Natural killer cell treated with Interleukin-12 subunit alpha and Interleukin-12 subunit beta and Interleukin-15 and Interleukin-18, amount 100 ng/mL, for 72 hours (primary cell): ENCODE measurements at regions not wholly inside any gene's neighbourhood (a gene's known extent, or its start where the extent isn't known, plus 50 kb on each side); places are given as distances from the start of the nearest gene placed in this dataset.
"Not testable (repeated sequence)": the region's sequence is repeated elsewhere in the genome, so short reads cannot be mapped to it uniquely, and the experiment has no call there.

Source experiments
- ATAC-seq, 2 donors: fragments of 150-1000 bp; cut with Tn5 transposase in 1 of 2; sonication (Bioruptor Pico), chemical (Tn5 transposase) in 1 of 2; 2 replicates each; pipeline ENCODE4 v1.10.0; 2021
- DNase-seq: peaks from one replicate; pipeline ENCODE4 v3.0.0; 2022; ENCODE audit warnings: low spot score
- H3K27ac Mint-ChIP-seq, 2 donors: 1 replicate in 1 of 2; 2 replicates in 1 of 2; pipeline ENCODE4 v1.8.0; 2022; ENCODE audit warnings: mixed read lengths in 2 of 2, mild to moderate bottlenecking in 1 of 2, moderate library complexity in 1 of 2
- H3K27me3 Mint-ChIP-seq, 2 donors: 1 replicate in 1 of 2; 2 replicates in 1 of 2; pipeline ENCODE4 v1.8.0; 2022; ENCODE audit warnings: mixed read lengths in 2 of 2
- H3K36me3 Mint-ChIP-seq: one replicate; pipeline ENCODE4 v1.8.0; 2022; ENCODE audit warnings: mixed read lengths
- H3K4me1 Mint-ChIP-seq, 2 donors: 1 replicate in 1 of 2; 2 replicates in 1 of 2; pipeline ENCODE4 v1.8.0; 2022; ENCODE audit warnings: low read depth in 2 of 2, mixed read lengths in 2 of 2, mild to moderate bottlenecking in 1 of 2
- H3K4me3 Mint-ChIP-seq: one replicate; pipeline ENCODE4 v1.8.0; 2022; ENCODE audit warnings: mixed read lengths
- H3K9me3 Mint-ChIP-seq: 2 replicates; pipeline ENCODE4 v1.8.0; 2022; ENCODE audit warnings: mixed read lengths

- Mint-ChIP-seq H3K4me1 (no peaks in the 10 kb centered on the region), H3K27ac (no peak overlapping the region), H3K9me3 (peaks cover 9% of the 10 kb centered on the region), H3K36me3 (no peaks in the 10 kb centered on the region), H3K4me3 (no peak overlapping the region), H3K27me3 (no peaks in the 10 kb centered on the region)
- DNase-seq (no peak), ATAC-seq (no peak)
Measured at GRCh38 chr4:138449938-138450337, 207.8 kb upstream of the SLC7A11 start.

GRCh38 chr4:138448169-138448568, 206.0 kb upstream of the SLC7A11 start:
- Mint-ChIP-seq H3K27ac (no peak overlapping the region), H3K27me3 (no peaks in the 10 kb centered on the region), H3K36me3 (peaks cover 2% of the 10 kb centered on the region), H3K4me1 (no peaks in the 10 kb centered on the region), H3K4me3 (no peak overlapping the region), H3K9me3 (peaks cover 13% of the 10 kb centered on the region)
- ATAC-seq: no peak
- no peak for DNase-seq

GRCh38 chr4:138446456-138446855, 204.3 kb upstream of the SLC7A11 start:
- H3K4me3 Mint-ChIP-seq: no peak overlapping the region
- DNase-seq (no peak), ATAC-seq (no peak)
- no peaks in the 10 kb centered on the region for H3K4me1 Mint-ChIP-seq
- no peak overlapping the region for H3K27ac Mint-ChIP-seq
- no peaks in the 10 kb centered on the region for H3K27me3 Mint-ChIP-seq
- peaks cover 9% of the 10 kb centered on the region for H3K9me3 Mint-ChIP-seq
- H3K36me3 Mint-ChIP-seq: peaks cover 4% of the 10 kb centered on the region

- no peaks in the 10 kb centered on the region for H3K4me1 Mint-ChIP-seq
- H3K27me3 Mint-ChIP-seq: no peaks in the 10 kb centered on the region
- H3K27ac Mint-ChIP-seq: no peak overlapping the region
- peaks cover 4% of the 10 kb centered on the region for H3K36me3 Mint-ChIP-seq
- DNase-seq: no peak
- ATAC-seq: no peak
- H3K4me3 Mint-ChIP-seq: no peak overlapping the region
- peaks cover 13% of the 10 kb centered on the region for H3K9me3 Mint-ChIP-seq
Measured at GRCh38 chr4:138445098-138445497, 202.9 kb upstream of the SLC7A11 start.

GRCh38 chr4:138444260-138444659, 202.1 kb upstream of the SLC7A11 start:
- H3K4me1 Mint-ChIP-seq: no peaks in the 10 kb centered on the region
- peaks cover 10% of the 10 kb centered on the region for H3K9me3 Mint-ChIP-seq
- peaks cover 4% of the 10 kb centered on the region for H3K36me3 Mint-ChIP-seq
- DNase-seq (no peak), ATAC-seq (no peak)
- H3K27me3 Mint-ChIP-seq: no peaks in the 10 kb centered on the region
- no peak overlapping the region for H3K27ac Mint-ChIP-seq
- H3K4me3 Mint-ChIP-seq: no peak overlapping the region

DNA sequence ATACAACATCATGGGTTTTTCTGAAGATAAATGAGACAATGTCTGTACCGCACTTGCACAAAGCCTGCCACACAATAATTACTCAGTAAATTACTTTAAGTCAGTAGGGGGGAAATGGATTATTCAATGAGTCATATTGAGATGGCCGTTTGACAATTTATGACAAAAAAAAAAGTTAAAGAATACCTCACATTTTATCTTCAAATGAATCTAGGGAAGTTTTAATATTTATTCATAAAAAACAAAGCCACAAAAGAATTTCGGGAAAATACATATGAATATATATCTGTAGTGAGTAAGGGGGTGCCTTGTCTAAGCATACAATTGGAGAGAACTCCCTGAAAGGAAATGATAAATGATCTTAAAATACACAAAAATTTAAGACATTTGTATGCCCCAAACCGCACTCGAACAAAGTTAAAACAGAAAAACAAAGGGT, 197.0 kb upstream of the SLC7A11 start:
- ATAC-seq: no peak

GRCh38 chr4:138438608-138439007, 196.5 kb upstream of the SLC7A11 start:
- no peak overlapping the region for H3K4me3 Mint-ChIP-seq
- H3K9me3 Mint-ChIP-seq: peaks cover 10% of the 10 kb centered on the region
- no peak for ATAC-seq
- peaks cover 7% of the 10 kb centered on the region for H3K36me3 Mint-ChIP-seq
- no peak for DNase-seq
- H3K27me3 Mint-ChIP-seq: no peaks in the 10 kb centered on the region
- H3K27ac Mint-ChIP-seq: no peak overlapping the region
- no peaks in the 10 kb centered on the region for H3K4me1 Mint-ChIP-seq

More for the DNA sequence above, 197.0 kb upstream of the SLC7A11 start:
- H3K4me1 Mint-ChIP-seq: no peaks in the 10 kb centered on the region
- no peak for DNase-seq
- no peaks in the 10 kb centered on the region for H3K27me3 Mint-ChIP-seq
- H3K9me3 Mint-ChIP-seq: peaks cover 13% of the 10 kb centered on the region
- peaks cover 6% of the 10 kb centered on the region for H3K36me3 Mint-ChIP-seq
- no peak overlapping the region for H3K27ac Mint-ChIP-seq
- no peak overlapping the region for H3K4me3 Mint-ChIP-seq

DNA sequence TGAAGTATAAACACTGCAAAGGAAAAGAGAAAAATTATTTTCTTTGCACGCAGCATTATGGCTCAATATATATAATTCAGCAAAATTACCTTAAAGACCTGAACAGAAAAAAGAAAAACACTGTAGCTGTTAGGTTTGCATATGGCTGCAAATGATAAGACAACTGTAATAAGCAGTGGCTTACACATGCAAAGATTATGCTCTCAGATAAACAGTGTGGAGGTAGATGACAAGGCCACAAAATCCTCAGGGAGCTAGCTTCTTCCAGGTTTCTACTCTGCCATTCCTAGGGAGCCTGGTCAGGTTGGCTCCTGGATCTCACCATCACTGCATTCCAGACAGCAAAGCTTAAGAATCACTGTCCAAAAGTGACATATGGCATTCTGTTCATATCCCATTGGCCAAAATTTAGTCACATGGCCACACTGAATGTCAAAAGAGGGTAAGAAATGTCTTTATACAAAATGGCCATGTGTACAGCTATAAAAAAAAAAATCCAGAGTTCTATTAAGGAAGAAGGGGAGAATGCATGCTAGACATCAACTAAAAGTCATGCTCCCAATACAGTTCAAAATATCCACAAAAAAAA, 195.2 kb upstream of the SLC7A11 start:
- Mint-ChIP-seq H3K27me3 (no peaks in the 10 kb centered on the region), H3K9me3 (peaks cover 19% of the 10 kb centered on the region), H3K4me3 (no peak overlapping the region), H3K4me1 (no peaks in the 10 kb centered on the region), H3K36me3 (peaks cover 9% of the 10 kb centered on the region), H3K27ac (no peak overlapping the region)
- ATAC-seq: no peak
- DNase-seq: no peak

DNA sequence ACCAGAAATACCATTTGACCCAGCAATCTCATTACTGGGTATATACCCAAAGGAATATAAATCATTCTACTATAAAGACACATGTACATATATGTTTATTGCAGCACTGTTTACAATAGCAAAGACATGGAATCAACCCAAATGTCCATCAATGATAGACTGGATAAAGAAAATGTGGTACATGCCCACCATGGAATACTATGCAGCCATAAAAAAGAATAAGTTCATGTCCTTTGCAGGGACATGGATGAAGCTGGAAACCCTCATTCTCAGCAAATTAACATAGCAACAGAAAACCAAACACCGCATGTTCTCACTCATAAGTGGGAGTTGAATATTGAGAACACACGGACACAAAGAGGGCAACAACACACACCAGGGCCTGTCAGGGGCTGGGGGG, 193.6 kb upstream of the SLC7A11 start:
- H3K27ac Mint-ChIP-seq, H3K27me3 Mint-ChIP-seq, H3K4me1 Mint-ChIP-seq, H3K4me3 Mint-ChIP-seq, DNase-seq, ATAC-seq: not testable (repeated sequence)
- Mint-ChIP-seq H3K36me3 (peaks cover 10% of the 10 kb centered on the region), H3K9me3 (peaks cover 20% of the 10 kb centered on the region)

- not testable (repeated sequence) for DNase-seq, H3K4me3 Mint-ChIP-seq, H3K4me1 Mint-ChIP-seq, ATAC-seq, H3K27me3 Mint-ChIP-seq, H3K27ac Mint-ChIP-seq
- Mint-ChIP-seq H3K36me3 (peaks cover 10% of the 10 kb centered on the region), H3K9me3 (peaks cover 16% of the 10 kb centered on the region)
Measured at GRCh38 chr4:138435046-138435445, 192.9 kb upstream of the SLC7A11 start.

DNA sequence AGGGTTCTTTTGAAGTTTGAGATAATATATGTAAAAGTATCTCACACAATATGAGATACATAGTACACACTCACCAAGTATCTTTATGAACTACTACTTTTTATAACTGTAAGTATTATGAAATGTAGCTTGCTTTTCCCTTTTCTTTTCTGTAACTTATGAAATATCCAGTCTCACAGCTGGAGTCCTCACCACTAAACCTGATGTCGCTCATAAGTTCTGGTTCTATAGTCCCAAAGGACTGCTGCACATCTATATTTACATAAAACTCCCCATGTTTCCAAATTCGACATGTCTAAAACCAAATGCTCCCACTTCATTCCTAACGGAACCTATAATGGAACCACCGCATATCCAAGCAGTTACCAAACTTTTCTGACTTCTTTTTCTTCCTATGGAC, 186.5 kb upstream of the SLC7A11 start:
- Mint-ChIP-seq H3K4me1 (no peaks in the 10 kb centered on the region), H3K27me3 (no peaks in the 10 kb centered on the region), H3K27ac (no peak overlapping the region), H3K4me3 (no peak overlapping the region), H3K9me3 (peaks cover 23% of the 10 kb centered on the region), H3K36me3 (peaks cover 12% of the 10 kb centered on the region)
- DNase-seq (no peak), ATAC-seq (no peak)

DNA sequence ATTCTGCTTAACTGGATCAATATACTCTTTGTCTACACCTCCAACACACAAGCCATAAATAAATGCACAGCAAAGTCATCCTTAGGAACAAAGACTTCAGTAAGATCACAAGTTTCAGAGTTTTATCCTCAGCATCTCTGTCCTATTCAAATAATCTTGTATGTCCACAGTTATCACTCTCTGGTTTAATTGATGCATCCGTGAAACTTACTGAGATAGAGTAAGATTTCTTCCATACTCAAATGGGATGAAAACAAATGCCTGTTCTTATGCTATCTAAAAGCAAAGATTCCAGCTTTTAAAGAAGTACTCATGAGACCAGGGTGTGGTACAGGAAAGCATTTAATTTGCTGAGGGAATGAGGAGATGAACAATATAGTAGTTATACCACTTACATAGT, 184.6 kb upstream of the SLC7A11 start:
- no peak for ATAC-seq
- Mint-ChIP-seq H3K36me3 (peaks cover 5% of the 10 kb centered on the region), H3K9me3 (peaks cover 13% of the 10 kb centered on the region), H3K4me1 (no peaks in the 10 kb centered on the region), H3K27me3 (no peaks in the 10 kb centered on the region), H3K27ac (no peak overlapping the region), H3K4me3 (no peak overlapping the region)
- DNase-seq: no peak

DNA sequence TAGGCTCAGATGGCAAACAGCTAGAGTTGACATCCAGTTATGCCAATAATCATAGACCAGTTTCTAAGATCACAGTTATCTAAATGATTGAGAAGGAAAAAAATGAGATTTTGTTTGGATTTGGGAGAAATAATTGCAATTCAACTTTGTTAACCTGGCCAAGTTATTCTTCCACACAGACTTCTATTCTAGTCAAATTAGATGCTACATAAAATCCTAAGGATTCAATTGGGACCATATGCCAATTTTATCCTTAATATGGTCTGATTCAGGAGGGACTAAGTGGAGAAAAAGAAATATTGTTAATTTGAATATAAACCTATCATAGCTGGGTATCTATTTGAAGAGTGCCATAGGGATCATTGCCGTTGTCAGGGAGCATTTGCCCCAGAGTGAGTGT, 178.3 kb upstream of the SLC7A11 start:
- Mint-ChIP-seq H3K36me3 (peaks cover under 1% of the 10 kb centered on the region), H3K4me1 (no peaks in the 10 kb centered on the region), H3K4me3 (no peak overlapping the region), H3K27me3 (no peaks in the 10 kb centered on the region), H3K27ac (no peak overlapping the region), H3K9me3 (peaks cover 14% of the 10 kb centered on the region)
- DNase-seq (no peak), ATAC-seq (no peak)

GRCh38 chr4:138414202-138414601, 172.1 kb upstream of the SLC7A11 start:
- no peak for ATAC-seq
- Mint-ChIP-seq H3K4me1 (no peaks in the 10 kb centered on the region), H3K27ac (no peak overlapping the region), H3K36me3 (no peaks in the 10 kb centered on the region), H3K4me3 (no peak overlapping the region), H3K27me3 (no peaks in the 10 kb centered on the region), H3K9me3 (peaks cover 13% of the 10 kb centered on the region)
- no peak for DNase-seq

- Mint-ChIP-seq H3K9me3 (peaks cover 8% of the 10 kb centered on the region), H3K36me3 (no peaks in the 10 kb centered on the region), H3K4me3 (no peak overlapping the region), H3K27ac (no peak overlapping the region), H3K4me1 (no peaks in the 10 kb centered on the region), H3K27me3 (no peaks in the 10 kb centered on the region)
- DNase-seq (no peak), ATAC-seq (no peak)
Measured at GRCh38 chr4:138413273-138413672, 171.1 kb upstream of the SLC7A11 start.
